ENCODE measurements at regions not wholly inside any gene's neighbourhood (a gene's known extent, or its start where the extent isn't known, plus 50 kb on each side); places are given as distances from the start of the nearest gene placed in this dataset.

DNA sequence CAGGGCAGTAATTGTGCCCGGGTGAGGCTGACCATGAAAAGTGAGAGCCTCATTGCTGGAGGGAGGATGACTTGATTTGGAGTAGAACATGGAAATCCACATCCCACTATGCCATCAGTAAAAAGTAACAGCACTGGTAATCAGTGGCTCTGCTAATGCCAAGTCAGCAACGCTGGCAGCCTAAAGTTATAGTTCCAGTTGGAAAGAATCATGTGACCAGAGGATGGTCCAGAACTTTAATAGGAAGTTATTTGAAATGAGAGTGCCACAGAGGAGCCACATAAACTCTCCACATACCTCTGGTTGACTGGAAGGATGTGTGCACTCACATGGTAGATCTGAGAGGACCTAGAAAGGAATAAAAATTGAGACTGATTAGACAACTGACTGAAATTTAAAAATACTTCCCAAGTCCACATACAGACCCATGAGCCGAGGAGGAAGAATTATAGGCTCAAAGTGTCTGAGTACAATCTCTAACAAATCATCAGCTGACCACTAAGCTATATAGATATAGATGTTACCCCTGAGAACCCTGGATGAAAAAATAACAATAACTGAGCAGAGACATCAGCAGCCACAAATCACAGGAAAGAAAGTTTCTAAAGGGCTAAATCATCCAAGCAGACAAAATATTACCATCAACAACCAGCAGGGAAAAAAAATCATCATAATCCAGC is 346.8 kb downstream of the STK39 start:
- no peak for TF ChIP-seq JUND (IDR thresholded peaks at IDR 0.05; ENCODE audit: low read depth)
- no peak for DNase-seq (ENCODE audit: low read depth in 1 of 2, low spot score in 1 of 2)
- in situ Hi-C loops (cut with HindIII; ENCODE audit: low pct_unique_long_range_greater_than_20kb, low sequenced_read_pairs): no loop called here

DNA sequence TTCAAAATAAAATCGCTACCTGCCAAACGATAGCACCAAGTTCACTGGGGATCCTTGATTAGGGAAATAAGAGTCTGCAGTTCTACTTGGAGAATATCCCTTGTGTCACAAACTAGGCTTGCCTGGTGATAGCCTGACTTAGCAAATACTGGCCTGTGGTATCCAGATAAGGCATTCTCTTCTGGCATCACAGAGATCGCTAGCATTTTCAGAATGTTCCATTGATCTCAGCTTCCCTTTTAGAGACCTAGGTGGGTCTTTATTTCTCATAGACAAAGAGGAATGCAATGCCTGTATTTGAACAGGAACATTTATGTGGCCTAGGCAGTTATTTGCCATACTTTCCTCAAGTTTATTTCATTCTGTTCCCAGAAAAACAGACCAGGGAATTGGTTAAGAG is 349.1 kb downstream of the STK39 start:
- TF ChIP-seq JUND (IDR thresholded peaks at IDR 0.05; ENCODE audit: low read depth): no peak
- no peak for DNase-seq (ENCODE audit: low read depth in 1 of 2, low spot score in 1 of 2)
- in situ Hi-C loops (cut with HindIII; ENCODE audit: low pct_unique_long_range_greater_than_20kb, low sequenced_read_pairs): no loop called here

- no peak for DNase-seq (ENCODE audit: low read depth in 1 of 2, low spot score in 1 of 2)
- TF ChIP-seq JUND (IDR thresholded peaks at IDR 0.05; ENCODE audit: low read depth): no peak
- in situ Hi-C loops (cut with HindIII; ENCODE audit: low pct_unique_long_range_greater_than_20kb, low sequenced_read_pairs): no loop called here
These were observed 355.6 kb downstream of the STK39 start for GRCh38 chr2:167891841-167892240.

DNA sequence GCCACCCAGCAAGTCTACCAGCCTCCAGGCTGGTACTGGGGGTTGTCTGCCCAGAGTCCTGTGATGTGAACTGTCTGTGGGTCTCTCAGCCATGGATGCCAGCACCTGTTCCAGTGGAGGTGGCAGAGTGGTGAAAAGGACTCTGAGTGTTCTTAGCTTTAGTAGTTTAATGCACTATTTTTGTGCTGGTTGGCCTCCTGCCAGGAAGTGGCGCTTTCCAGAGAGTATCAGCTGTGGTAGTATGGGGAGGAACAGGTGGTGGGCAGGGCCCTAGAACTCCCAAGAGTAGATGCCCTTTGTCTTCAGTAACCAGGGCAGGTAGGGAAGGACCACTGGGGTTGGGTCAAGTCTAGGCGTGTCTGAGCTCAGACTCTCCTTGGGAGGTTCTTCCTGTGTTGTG is 356.7 kb downstream of the STK39 start:
- in situ Hi-C loops (cut with HindIII; ENCODE audit: low pct_unique_long_range_greater_than_20kb, low sequenced_read_pairs): no loop called here
- no peak for DNase-seq (ENCODE audit: low read depth in 1 of 2, low spot score in 1 of 2)
- no peak for TF ChIP-seq JUND (IDR thresholded peaks at IDR 0.05; ENCODE audit: low read depth)

GRCh38 chr2:167880415-167880814 is 367.0 kb downstream of the STK39 start:
- DNase-seq (ENCODE audit: low read depth in 1 of 2, low spot score in 1 of 2): no peak

DNA sequence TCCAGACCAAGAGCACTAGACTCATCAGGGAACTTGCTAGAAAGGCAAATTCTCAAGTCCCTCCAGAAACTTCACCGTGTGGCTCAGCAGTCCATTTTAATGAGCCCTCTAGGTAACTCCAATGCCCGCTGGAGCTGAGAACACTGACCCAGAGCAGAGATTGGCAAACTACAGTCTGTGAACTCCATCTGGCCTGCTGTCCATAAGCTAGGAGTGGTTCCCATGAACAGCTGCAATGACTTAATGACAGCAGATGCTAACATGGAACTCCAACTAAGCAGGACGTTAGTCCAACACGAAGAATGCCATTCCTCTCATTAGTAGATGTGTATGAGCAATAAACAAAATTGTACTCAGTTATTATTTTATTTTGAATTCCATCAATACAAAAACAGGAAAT is 371.9 kb downstream of the STK39 start:
- no peak for DNase-seq (ENCODE audit: low read depth in 1 of 2, low spot score in 1 of 2)
- in situ Hi-C loops (cut with HindIII; ENCODE audit: low pct_unique_long_range_greater_than_20kb, low sequenced_read_pairs): no loop called here
- TF ChIP-seq JUND (IDR thresholded peaks at IDR 0.05; ENCODE audit: low read depth): no peak

More at GRCh38 chr2:167880415-167880814, 367.0 kb downstream of the STK39 start:
- in situ Hi-C loops (cut with HindIII; ENCODE audit: low pct_unique_long_range_greater_than_20kb, low sequenced_read_pairs): no loop called here
- TF ChIP-seq JUND (IDR thresholded peaks at IDR 0.05; ENCODE audit: low read depth): no peak

- no peak for TF ChIP-seq JUND (IDR thresholded peaks at IDR 0.05; ENCODE audit: low read depth)
- in situ Hi-C loops (cut with HindIII; ENCODE audit: low pct_unique_long_range_greater_than_20kb, low sequenced_read_pairs): no loop called here
These were observed 372.6 kb downstream of the STK39 start for GRCh38 chr2:167874812-167875211.

GRCh38 chr2:167871286-167871685 is 376.1 kb downstream of the STK39 start:
- in situ Hi-C loops (cut with HindIII; ENCODE audit: low pct_unique_long_range_greater_than_20kb, low sequenced_read_pairs): no loop called here
- no peak for DNase-seq (ENCODE audit: low read depth in 1 of 2, low spot score in 1 of 2)
- TF ChIP-seq JUND (IDR thresholded peaks at IDR 0.05; ENCODE audit: low read depth): no peak

More at GRCh38 chr2:167874812-167875211, 372.6 kb downstream of the STK39 start:
- no peak for DNase-seq (ENCODE audit: low read depth in 1 of 2, low spot score in 1 of 2)

- in situ Hi-C loops (cut with HindIII; ENCODE audit: low pct_unique_long_range_greater_than_20kb, low sequenced_read_pairs): no loop called here
- no peak for DNase-seq (ENCODE audit: low read depth in 1 of 2, low spot score in 1 of 2)
- TF ChIP-seq JUND (IDR thresholded peaks at IDR 0.05; ENCODE audit: low read depth): no peak
These were observed 378.2 kb downstream of the STK39 start for GRCh38 chr2:167869200-167869599.

GRCh38 chr2:167863377-167863776 is 384.0 kb downstream of the STK39 start:
- in situ Hi-C loops (cut with HindIII; ENCODE audit: low pct_unique_long_range_greater_than_20kb, low sequenced_read_pairs): no loop called here
- no peak for DNase-seq (ENCODE audit: low read depth in 1 of 2, low spot score in 1 of 2)
- TF ChIP-seq JUND (IDR thresholded peaks at IDR 0.05; ENCODE audit: low read depth): no peak

DNA sequence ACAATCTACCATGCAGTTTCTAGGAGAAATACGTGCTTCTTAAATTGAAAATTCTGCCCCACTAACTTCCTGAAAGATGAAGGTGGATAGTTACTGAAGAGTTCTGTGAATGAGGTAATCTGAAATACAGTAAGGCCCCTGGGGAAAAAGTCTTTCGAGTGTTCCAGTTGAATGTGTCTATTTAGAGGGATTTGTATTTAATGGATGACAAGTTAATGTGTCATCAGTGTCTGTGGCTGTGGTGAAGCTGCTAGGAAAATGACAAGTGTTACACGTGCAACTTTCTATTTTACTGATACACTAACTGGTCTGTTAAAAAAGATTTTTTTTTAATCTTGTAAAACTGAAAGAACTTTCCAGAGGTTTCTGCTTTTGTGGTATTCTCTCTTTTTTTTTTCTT is 384.6 kb downstream of the STK39 start:
- no peak for DNase-seq (ENCODE audit: low read depth in 1 of 2, low spot score in 1 of 2)
- no peak for TF ChIP-seq JUND (IDR thresholded peaks at IDR 0.05; ENCODE audit: low read depth)
- in situ Hi-C loops (cut with HindIII; ENCODE audit: low pct_unique_long_range_greater_than_20kb, low sequenced_read_pairs): no loop called here

DNA sequence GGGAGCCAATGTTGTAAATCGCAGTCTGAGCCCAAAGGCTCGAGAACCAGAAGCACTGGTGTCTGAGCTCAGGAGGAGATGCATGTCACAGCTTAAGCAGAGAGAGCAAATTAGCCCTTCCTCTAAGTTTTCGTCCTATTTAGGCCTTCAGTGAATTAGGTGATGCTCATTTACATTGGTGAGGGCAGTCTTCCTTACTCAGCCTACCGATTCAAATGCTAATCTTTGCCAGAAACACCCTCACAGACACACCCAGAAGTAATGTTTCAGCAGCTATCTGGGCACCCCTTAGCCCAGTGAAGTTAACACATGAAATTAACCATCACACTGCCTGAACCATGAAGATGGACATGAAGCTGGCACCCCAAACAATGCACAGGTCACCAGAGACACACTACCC is 385.1 kb downstream of the STK39 start:
- no peak for TF ChIP-seq JUND (IDR thresholded peaks at IDR 0.05; ENCODE audit: low read depth)
- DNase-seq (ENCODE audit: low read depth in 1 of 2, low spot score in 1 of 2): no peak
- in situ Hi-C loops (cut with HindIII; ENCODE audit: low pct_unique_long_range_greater_than_20kb, low sequenced_read_pairs): no loop called here

DNA sequence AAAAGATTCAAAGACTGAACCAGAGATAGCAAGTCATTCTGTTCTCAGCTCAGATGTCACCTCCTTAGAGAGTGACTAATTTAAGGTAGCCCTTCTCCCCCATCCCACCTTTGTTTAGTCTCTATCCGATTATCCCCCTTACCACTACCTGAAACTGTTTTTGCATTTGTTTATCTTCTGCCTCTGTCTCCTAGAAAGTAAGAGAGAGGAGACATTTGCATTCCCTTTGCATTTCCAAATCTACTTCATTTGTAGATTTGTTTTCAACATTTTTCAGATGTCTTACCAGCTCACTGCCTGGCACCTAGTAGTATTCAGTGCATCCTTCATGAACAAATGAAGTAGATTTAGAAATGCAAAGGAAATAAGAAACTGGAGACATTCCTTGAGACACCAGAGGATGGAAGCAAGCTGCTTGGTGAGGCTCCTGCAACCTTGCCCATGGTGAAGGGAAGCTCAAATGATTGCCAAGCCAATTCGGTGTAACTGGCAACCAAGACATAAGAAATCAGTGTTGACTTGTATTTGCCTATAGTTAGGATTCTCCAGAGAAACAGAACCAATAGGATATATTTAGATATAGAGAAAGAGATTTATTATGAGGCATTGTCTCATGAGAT is 385.7 kb downstream of the STK39 start:
- TF ChIP-seq JUND (IDR thresholded peaks at IDR 0.05; ENCODE audit: low read depth): no peak
- in situ Hi-C loops (cut with HindIII; ENCODE audit: low pct_unique_long_range_greater_than_20kb, low sequenced_read_pairs): no loop called here
- DNase-seq (ENCODE audit: low read depth in 1 of 2, low spot score in 1 of 2): no peak

- DNase-seq (ENCODE audit: low read depth in 1 of 2, low spot score in 1 of 2): no peak
- TF ChIP-seq JUND (IDR thresholded peaks at IDR 0.05; ENCODE audit: low read depth): no peak
- in situ Hi-C loops (cut with HindIII; ENCODE audit: low pct_unique_long_range_greater_than_20kb, low sequenced_read_pairs): no loop called here
These were observed 387.3 kb downstream of the STK39 start for GRCh38 chr2:167860082-167860481.
